ENCODE measurements at regions not wholly inside any gene's neighbourhood (a gene's known extent, or its start where the extent isn't known, plus 50 kb on each side); places are given as distances from the start of the nearest gene placed in this dataset.
"Not testable (repeated sequence)": the region's sequence is repeated elsewhere in the genome, so short reads cannot be mapped to it uniquely, and the experiment has no call there.

GRCh38 chr15:22253002-22253675 lies 172.8 kb downstream of the OR4M2 start:
- H3K4me1 Mint-ChIP-seq (ENCODE audit: low read depth) = peaks cover 17% of the 10 kb centered on the region
- H3K9me3 Mint-ChIP-seq; H3K27ac Mint-ChIP-seq; H3K4me3 Mint-ChIP-seq (ENCODE audit: low read depth); H3K36me3 Mint-ChIP-seq (ENCODE audit: low read depth); DNase-seq (ENCODE audit: low spot score); H3K27me3 Mint-ChIP-seq (ENCODE audit: low read depth); intact Hi-C loops (cut with micrococcal nuclease): not testable (repeated sequence)

GRCh38 chr15:22253676-22254408 lies 173.5 kb downstream of the OR4M2 start:
- intact Hi-C loops (cut with micrococcal nuclease) = loop anchor here (1.0 kb wide), 1 partner anchor 10 kb away; no protein-coding TSS in a partner anchor
- no peak overlapping the region for H3K4me3 Mint-ChIP-seq (ENCODE audit: low read depth)
- no peak for DNase-seq (ENCODE audit: low spot score)
- no peaks in the 10 kb centered on the region for H3K36me3 Mint-ChIP-seq (ENCODE audit: low read depth)
- peaks cover 9% of the 10 kb centered on the region for H3K27me3 Mint-ChIP-seq (ENCODE audit: low read depth)
- no peak overlapping the region for H3K27ac Mint-ChIP-seq
- peaks cover 17% of the 10 kb centered on the region for H3K4me1 Mint-ChIP-seq (ENCODE audit: low read depth)
- no peaks in the 10 kb centered on the region for H3K9me3 Mint-ChIP-seq

- H3K27me3 Mint-ChIP-seq (ENCODE audit: low read depth); H3K4me3 Mint-ChIP-seq (ENCODE audit: low read depth); DNase-seq (ENCODE audit: low spot score); H3K27ac Mint-ChIP-seq; H3K9me3 Mint-ChIP-seq; H3K36me3 Mint-ChIP-seq (ENCODE audit: low read depth): not testable (repeated sequence)
- peaks cover 19% of the 10 kb centered on the region for H3K4me1 Mint-ChIP-seq (ENCODE audit: low read depth)
- intact Hi-C loops (cut with micrococcal nuclease) = loop anchor here (1.0 kb wide), 1 partner anchor 10 kb away; no protein-coding TSS in a partner anchor
These were observed 174.2 kb downstream of the OR4M2 start for GRCh38 chr15:22254409-22255045.

GRCh38 chr15:22255606-22256005 lies 175.3 kb downstream of the OR4M2 start:
- H3K4me3 Mint-ChIP-seq (ENCODE audit: low read depth); DNase-seq (ENCODE audit: low spot score); intact Hi-C loops (cut with micrococcal nuclease); H3K9me3 Mint-ChIP-seq; H3K27ac Mint-ChIP-seq; H3K36me3 Mint-ChIP-seq (ENCODE audit: low read depth); H3K27me3 Mint-ChIP-seq (ENCODE audit: low read depth): not testable (repeated sequence)
- peaks cover 29% of the 10 kb centered on the region for H3K4me1 Mint-ChIP-seq (ENCODE audit: low read depth)

GRCh38 chr15:22256389-22257046 lies 176.2 kb downstream of the OR4M2 start:
- peaks cover 34% of the 10 kb centered on the region for H3K4me1 Mint-ChIP-seq (ENCODE audit: low read depth)
- H3K27ac Mint-ChIP-seq; DNase-seq (ENCODE audit: low spot score); H3K9me3 Mint-ChIP-seq; intact Hi-C loops (cut with micrococcal nuclease); H3K27me3 Mint-ChIP-seq (ENCODE audit: low read depth); H3K4me3 Mint-ChIP-seq (ENCODE audit: low read depth); H3K36me3 Mint-ChIP-seq (ENCODE audit: low read depth): not testable (repeated sequence)

- H3K27me3 Mint-ChIP-seq (ENCODE audit: low read depth) = peaks cover 6% of the 10 kb centered on the region
- H3K4me1 Mint-ChIP-seq (ENCODE audit: low read depth) = peaks cover 34% of the 10 kb centered on the region
- H3K36me3 Mint-ChIP-seq (ENCODE audit: low read depth) = no peaks in the 10 kb centered on the region
- intact Hi-C loops (cut with micrococcal nuclease) = no loop called here
- H3K9me3 Mint-ChIP-seq = no peaks in the 10 kb centered on the region
- H3K4me3 Mint-ChIP-seq (ENCODE audit: low read depth) = no peak overlapping the region
- DNase-seq (ENCODE audit: low spot score) = no peak
- no peak overlapping the region for H3K27ac Mint-ChIP-seq
These were observed 177.0 kb downstream of the OR4M2 start for GRCh38 chr15:22257047-22258008.

- intact Hi-C loops (cut with micrococcal nuclease) = no loop called here
- Mint-ChIP-seq H3K27ac (no peak overlapping the region), H3K27me3 (ENCODE audit: low read depth) (peaks cover 6% of the 10 kb centered on the region), H3K4me3 (ENCODE audit: low read depth) (no peak overlapping the region), H3K36me3 (ENCODE audit: low read depth) (no peaks in the 10 kb centered on the region), H3K9me3 (no peaks in the 10 kb centered on the region), H3K4me1 (ENCODE audit: low read depth) (peaks cover 34% of the 10 kb centered on the region)
- no peak for DNase-seq (ENCODE audit: low spot score)
These were observed 177.7 kb downstream of the OR4M2 start for GRCh38 chr15:22258009-22258397.

GRCh38 chr15:22258398-22259150 lies 178.2 kb downstream of the OR4M2 start:
- Mint-ChIP-seq H3K4me1 (ENCODE audit: low read depth) (peaks cover 34% of the 10 kb centered on the region), H3K4me3 (ENCODE audit: low read depth) (no peak overlapping the region)

GRCh38 chr15:22259151-22259750 lies 178.9 kb downstream of the OR4M2 start:
- H3K27ac Mint-ChIP-seq = not testable (repeated sequence)

More at GRCh38 chr15:22258398-22259150, 178.2 kb downstream of the OR4M2 start:
- intact Hi-C loops (cut with micrococcal nuclease) = no loop called here
- DNase-seq (ENCODE audit: low spot score) = no peak
- Mint-ChIP-seq H3K27me3 (ENCODE audit: low read depth) (peaks cover 6% of the 10 kb centered on the region), H3K36me3 (ENCODE audit: low read depth) (no peaks in the 10 kb centered on the region), H3K9me3 (no peaks in the 10 kb centered on the region), H3K27ac (no peak overlapping the region)

GRCh38 chr15:22259881-22260421 lies 179.6 kb downstream of the OR4M2 start:
- Mint-ChIP-seq H3K27ac (peak overlapping the region; percentile 23), H3K9me3 (no peaks in the 10 kb centered on the region), H3K4me1 (ENCODE audit: low read depth) (peaks cover 21% of the 10 kb centered on the region), H3K36me3 (ENCODE audit: low read depth) (no peaks in the 10 kb centered on the region), H3K4me3 (ENCODE audit: low read depth) (no peak overlapping the region), H3K27me3 (ENCODE audit: low read depth) (peaks cover 6% of the 10 kb centered on the region)
- DNase-seq (ENCODE audit: low spot score) = no peak
- intact Hi-C loops (cut with micrococcal nuclease) = no loop called here

More at GRCh38 chr15:22259151-22259750, 178.9 kb downstream of the OR4M2 start:
- intact Hi-C loops (cut with micrococcal nuclease); DNase-seq (ENCODE audit: low spot score); H3K36me3 Mint-ChIP-seq (ENCODE audit: low read depth); H3K27me3 Mint-ChIP-seq (ENCODE audit: low read depth); H3K4me3 Mint-ChIP-seq (ENCODE audit: low read depth); H3K9me3 Mint-ChIP-seq: not testable (repeated sequence)
- H3K4me1 Mint-ChIP-seq (ENCODE audit: low read depth) = peaks cover 27% of the 10 kb centered on the region

GRCh38 chr15:22262613-22263020 lies 182.3 kb downstream of the OR4M2 start:
- Mint-ChIP-seq H3K4me1 (ENCODE audit: low read depth) (peaks cover 18% of the 10 kb centered on the region), H3K9me3 (no peaks in the 10 kb centered on the region), H3K27me3 (ENCODE audit: low read depth) (no peaks in the 10 kb centered on the region), H3K27ac (no peak overlapping the region), H3K4me3 (ENCODE audit: low read depth) (no peak overlapping the region), H3K36me3 (ENCODE audit: low read depth) (no peaks in the 10 kb centered on the region)
- no peak for DNase-seq (ENCODE audit: low spot score)
- intact Hi-C loops (cut with micrococcal nuclease) = no loop called here
